HG03571 (cell line): ENCODE measurements at regions not wholly inside any gene's neighbourhood (a gene's known extent, or its start where the extent isn't known, plus 50 kb on each side); places are given as distances from the start of the nearest gene placed in this dataset.

Source experiments
- ATAC-seq: cut with Tn5 transposase; IDR thresholded peaks from one replicate; pipeline ENCODE4 v1.9.1; 2021; ENCODE audit not compliant: unreplicated experiment

- no peak for ATAC-seq
These were observed 362.7 kb downstream of the TDRD15 start for GRCh38 chr2:21486445-21486844.

- ATAC-seq: no peak
These were observed 365.3 kb downstream of the TDRD15 start for GRCh38 chr2:21489080-21489479.

- ATAC-seq: no peak
These were observed 374.2 kb downstream of the TDRD15 start for GRCh38 chr2:21498016-21498415.

GRCh38 chr2:21500401-21500945, 376.7 kb downstream of the TDRD15 start:
- no peak for ATAC-seq

GRCh38 chr2:21501376-21502027, 377.7 kb downstream of the TDRD15 start:
- no peak for ATAC-seq

- ATAC-seq: no peak
These were observed 392.1 kb downstream of the TDRD15 start for GRCh38 chr2:21515903-21516302.

GRCh38 chr2:21519412-21519811, 395.6 kb downstream of the TDRD15 start:
- ATAC-seq: no peak

GRCh38 chr2:21519821-21520220, 396.1 kb downstream of the TDRD15 start:
- no peak for ATAC-seq

GRCh38 chr2:21535826-21536225, 412.1 kb downstream of the TDRD15 start:
- ATAC-seq: no peak

GRCh38 chr2:21539685-21540084, 415.9 kb downstream of the TDRD15 start:
- no peak for ATAC-seq

GRCh38 chr2:21543630-21544029, 419.9 kb downstream of the TDRD15 start:
- ATAC-seq: no peak

GRCh38 chr2:21544392-21544791, 420.6 kb downstream of the TDRD15 start:
- no peak for ATAC-seq

- no peak for ATAC-seq
These were observed 429.2 kb downstream of the TDRD15 start for GRCh38 chr2:21552981-21553380.

- no peak for ATAC-seq
These were observed 435.6 kb downstream of the TDRD15 start for GRCh38 chr2:21559351-21559750.

- ATAC-seq: no peak
These were observed 438.2 kb downstream of the TDRD15 start for GRCh38 chr2:21561965-21562364.

GRCh38 chr2:21567395-21567794, 443.6 kb downstream of the TDRD15 start:
- no peak for ATAC-seq

- ATAC-seq: no peak
These were observed 447.9 kb downstream of the TDRD15 start for GRCh38 chr2:21571686-21572085.

GRCh38 chr2:21580391-21580790, 456.6 kb downstream of the TDRD15 start:
- ATAC-seq: no peak

GRCh38 chr2:21585881-21586280, 462.1 kb downstream of the TDRD15 start:
- no peak for ATAC-seq

GRCh38 chr2:21590026-21590690, 466.4 kb downstream of the TDRD15 start:
- no peak for ATAC-seq

- no peak for ATAC-seq
These were observed 468.2 kb downstream of the TDRD15 start for GRCh38 chr2:21591926-21592325.

- no peak for ATAC-seq
These were observed 475.6 kb downstream of the TDRD15 start for GRCh38 chr2:21599417-21599816.

- ATAC-seq: no peak
These were observed 479.0 kb downstream of the TDRD15 start for GRCh38 chr2:21602789-21603188.
